GM12874 (cell line): ENCODE measurements at regions not wholly inside any gene's neighbourhood (a gene's known extent, or its start where the extent isn't known, plus 50 kb on each side); places are given as distances from the start of the nearest gene placed in this dataset.

Source experiments
- TF ChIP-seq, protein P1 (sequence below): IDR thresholded peaks from 2 replicates; pipeline ENCODE4 v1.5.1; 2011; ENCODE audit warnings: low read depth, mild to moderate bottlenecking, control low read depth, low read length, moderate library complexity; ENCODE audit not compliant: insufficient read depth

DNA sequence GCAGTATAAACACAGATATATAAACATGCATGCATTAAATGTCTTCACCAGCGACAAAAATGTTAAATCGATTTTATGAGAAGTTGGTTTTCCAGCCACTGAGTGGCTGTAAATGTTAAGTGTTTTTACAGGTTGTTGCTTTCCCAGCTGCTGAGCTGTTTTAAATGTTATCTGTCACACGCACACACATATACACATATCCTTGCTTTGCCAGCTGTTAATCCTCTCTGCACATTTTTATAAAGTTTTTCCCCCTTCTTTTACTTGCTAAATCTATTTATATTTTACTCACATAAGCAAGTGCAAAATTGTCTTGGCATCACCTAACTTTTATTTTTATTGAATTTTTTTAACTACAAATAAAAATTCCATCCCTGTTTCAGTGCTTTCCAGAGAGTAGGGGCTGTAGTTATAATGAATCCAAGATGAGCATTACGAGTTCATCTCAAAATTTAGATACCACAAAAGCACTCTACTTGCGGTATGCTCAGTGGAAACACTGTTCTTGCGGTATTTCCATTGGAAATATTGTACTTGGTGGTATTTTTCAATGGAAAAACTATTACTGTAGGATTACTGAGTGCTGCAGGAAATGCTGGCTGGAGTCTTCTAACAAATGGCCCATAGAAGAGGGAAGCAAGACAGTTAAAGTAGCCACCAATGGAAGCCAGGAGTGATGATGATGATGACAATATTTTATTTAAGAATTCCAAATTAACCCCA is 124.9 kb upstream of the KCNJ16 start:
- TF ChIP-seq, protein P1, sequence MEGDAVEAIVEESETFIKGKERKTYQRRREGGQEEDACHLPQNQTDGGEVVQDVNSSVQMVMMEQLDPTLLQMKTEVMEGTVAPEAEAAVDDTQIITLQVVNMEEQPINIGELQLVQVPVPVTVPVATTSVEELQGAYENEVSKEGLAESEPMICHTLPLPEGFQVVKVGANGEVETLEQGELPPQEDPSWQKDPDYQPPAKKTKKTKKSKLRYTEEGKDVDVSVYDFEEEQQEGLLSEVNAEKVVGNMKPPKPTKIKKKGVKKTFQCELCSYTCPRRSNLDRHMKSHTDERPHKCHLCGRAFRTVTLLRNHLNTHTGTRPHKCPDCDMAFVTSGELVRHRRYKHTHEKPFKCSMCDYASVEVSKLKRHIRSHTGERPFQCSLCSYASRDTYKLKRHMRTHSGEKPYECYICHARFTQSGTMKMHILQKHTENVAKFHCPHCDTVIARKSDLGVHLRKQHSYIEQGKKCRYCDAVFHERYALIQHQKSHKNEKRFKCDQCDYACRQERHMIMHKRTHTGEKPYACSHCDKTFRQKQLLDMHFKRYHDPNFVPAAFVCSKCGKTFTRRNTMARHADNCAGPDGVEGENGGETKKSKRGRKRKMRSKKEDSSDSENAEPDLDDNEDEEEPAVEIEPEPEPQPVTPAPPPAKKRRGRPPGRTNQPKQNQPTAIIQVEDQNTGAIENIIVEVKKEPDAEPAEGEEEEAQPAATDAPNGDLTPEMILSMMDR: no peak

DNA sequence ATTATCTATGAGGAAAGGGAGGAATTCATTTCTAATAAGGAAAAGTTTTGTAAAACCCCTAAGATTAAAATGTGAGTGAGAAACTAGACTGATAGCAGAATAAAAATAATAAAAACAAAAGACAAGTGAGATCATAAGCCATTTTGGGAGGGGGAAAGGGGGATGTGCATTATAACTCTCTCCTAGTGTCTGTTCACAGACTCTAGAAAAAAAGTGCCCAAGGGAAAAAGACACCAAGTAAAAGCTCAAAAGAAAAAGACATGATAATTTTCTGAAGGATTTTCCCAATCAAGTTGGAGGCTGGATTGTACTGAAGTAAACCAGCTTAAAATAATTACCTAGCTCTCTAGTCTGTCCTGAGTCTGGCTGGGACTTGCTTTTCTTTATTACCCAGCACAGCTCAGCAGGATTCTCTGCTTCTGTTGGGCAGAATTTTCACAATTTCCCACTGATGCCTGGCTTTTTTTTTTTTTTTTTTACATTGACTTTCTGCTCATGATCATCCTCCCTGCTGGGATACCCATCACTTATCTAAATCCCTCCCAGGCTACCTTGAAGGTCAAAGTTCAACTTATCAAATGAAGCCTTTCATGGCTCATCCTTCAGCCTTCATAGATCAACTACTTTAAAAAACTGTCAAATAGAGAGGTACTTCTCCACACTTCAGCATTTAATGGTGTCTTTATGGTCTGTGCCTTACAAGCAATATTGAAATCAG is 124.2 kb upstream of the KCNJ16 start:
- TF ChIP-seq, protein P1: no peak

DNA sequence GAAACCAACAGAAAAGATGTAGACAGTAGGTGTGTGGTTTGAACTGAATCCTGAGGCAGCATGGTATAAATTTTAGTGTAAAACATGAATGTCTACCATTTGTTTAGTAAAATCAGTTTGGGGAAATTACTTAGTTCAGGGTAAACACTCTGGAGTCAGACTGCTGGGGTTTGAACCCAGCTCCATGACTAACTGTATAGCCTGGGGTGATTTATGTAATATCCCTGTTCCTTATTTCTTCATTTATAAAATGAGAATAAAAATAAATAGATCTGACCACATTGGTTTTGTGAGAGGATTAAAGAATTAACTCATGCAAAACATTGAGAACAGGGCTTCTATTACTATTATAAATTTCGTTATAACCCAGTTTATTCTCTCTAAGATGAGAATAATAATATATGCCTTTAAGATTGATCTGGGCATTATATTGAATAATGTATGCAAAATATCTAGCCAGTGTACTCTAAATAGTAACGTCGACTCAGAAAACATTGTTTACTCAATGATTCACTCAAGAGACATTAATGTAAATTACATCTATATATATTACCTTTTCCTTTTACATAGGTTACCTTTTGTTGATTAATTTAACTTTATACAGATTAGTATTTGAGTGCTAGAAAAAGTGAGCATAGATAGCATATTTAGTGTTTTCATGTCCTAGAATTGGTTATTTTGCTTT is 120.6 kb upstream of the KCNJ16 start:
- TF ChIP-seq, protein P1: no peak

DNA sequence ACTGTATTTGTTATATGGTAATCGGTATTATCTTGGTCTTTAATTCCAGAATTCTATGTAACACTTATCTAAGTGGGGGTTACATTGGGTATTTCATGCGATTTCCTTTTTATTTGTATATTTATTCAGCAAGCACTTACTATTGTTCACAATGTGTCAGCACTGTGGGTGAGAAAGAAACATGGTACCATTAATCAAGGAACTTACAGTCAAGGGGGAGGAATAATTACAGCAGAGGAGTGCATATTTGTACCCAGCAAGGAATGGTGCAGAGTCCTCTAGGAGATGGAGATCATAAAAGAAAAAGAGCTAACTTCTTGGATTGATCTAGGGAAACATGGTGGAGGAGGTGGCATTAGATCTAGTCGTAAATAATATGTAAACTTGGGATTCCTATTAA is 117.0 kb upstream of the KCNJ16 start:
- TF ChIP-seq, protein P1: no peak

DNA sequence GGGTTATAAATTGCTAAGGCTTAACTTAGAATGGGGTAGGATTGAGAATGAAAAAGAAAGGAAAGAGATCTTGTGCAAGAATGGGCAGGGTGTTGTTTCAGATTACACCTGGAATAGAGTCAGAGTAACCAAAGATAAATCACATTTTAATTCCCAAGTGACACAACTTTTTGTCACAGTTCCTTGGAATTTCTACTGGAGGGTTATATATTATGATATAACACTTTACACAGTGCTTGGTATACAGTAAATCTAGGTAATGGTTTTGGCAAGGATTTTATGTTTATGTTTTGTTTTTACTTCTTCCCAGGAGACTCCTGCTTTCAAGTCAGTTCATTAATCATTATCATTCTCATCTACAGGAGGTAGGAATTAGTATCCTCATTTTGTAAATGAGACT is 115.7 kb upstream of the KCNJ16 start:
- TF ChIP-seq, protein P1: no peak

DNA sequence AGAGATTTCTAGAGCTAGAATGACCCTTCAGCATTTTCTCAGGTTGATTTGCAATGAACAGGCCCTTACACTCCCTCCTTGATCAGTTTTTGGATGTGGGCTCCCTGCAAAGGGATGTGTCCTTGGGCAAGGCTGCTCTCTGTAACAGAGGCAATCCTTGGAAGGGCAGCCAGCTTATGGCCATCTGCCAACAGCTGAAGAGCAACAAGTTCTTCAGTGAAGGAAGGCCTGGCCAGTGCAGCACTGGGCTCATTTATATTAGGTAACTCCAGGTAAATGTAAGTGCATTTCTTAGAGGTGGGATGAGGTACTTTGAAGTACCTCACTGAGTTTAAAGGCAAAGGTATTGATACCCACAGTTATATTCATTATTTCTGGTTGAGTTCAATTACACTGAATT is 114.3 kb upstream of the KCNJ16 start:
- TF ChIP-seq, protein P1: no peak

DNA sequence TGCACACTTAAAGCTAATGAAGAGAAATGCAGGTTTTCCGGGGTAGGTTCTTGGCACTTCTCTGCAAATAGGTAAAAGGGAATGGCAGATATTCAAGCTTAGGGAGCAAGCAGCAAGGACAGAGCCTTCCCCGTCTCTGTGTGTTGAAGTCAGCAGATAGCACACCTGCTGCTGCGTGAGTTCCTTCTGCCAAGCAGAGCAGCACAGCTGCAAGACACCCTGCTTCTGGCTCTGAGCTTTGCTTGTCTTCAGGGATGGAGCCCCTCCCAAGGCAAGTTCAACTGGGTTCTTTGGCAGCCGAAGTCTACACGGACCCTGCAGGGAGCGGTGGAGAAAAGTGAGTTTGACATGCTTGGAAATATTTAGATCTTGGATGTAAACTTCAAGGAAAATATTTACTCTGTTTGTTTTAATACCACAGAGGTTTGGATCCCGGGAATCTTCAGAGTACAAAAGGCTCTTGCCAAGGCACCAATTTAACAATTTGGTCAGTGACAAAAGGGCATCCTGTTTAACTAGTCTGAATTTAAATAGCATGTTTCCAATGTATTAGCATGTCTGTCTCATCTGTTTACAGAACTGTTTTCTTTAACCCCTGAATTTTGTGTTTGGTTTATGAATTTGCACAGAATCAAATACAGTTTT is 113.4 kb upstream of the KCNJ16 start:
- TF ChIP-seq, protein P1: no peak
